Neural progenitor cell (in vitro differentiated cells): ENCODE measurements at regions not wholly inside any gene's neighbourhood (a gene's known extent, or its start where the extent isn't known, plus 50 kb on each side); places are given as distances from the start of the nearest gene placed in this dataset.

Experiments
- DNase-seq: peaks from one replicate; pipeline ENCODE4 v3.0.0-alpha.2; 2016; ENCODE audit warnings: low spot score
- H2AFZ ChIP-seq: fragments of 200-600 bp; sonication (generic); replicated peaks from 2 replicates; pipeline ENCODE4 v1.6.1; 2016; ENCODE audit warnings: antibody characterized with exemption
- H3F3A ChIP-seq: fragments of 200-600 bp; sonication (generic); 2 replicates; pipeline ENCODE4 v1.6.1; 2016; ENCODE audit warnings: antibody characterized with exemption, low read depth
- H3K27ac ChIP-seq: fragments of 200-600 bp; sonication (generic); 2 replicates; pipeline ENCODE4 v1.5.1; 2016; ENCODE audit warnings: mild to moderate bottlenecking
- H3K27me3 ChIP-seq: fragments of 200-600 bp; sonication (generic); 2 replicates; pipeline ENCODE4 v1.6.1; 2016; ENCODE audit warnings: mild to moderate bottlenecking, moderate library complexity
- H3K36me3 ChIP-seq: fragments of 200-600 bp; sonication (generic); 2 replicates; pipeline ENCODE4 v1.5.1; 2016
- H3K4me1 ChIP-seq: fragments of 200-600 bp; sonication (generic); 2 replicates; pipeline ENCODE4 v1.6.1; 2016; ENCODE audit warnings: mixed run types
- H3K4me2 ChIP-seq: fragments of 200-600 bp; sonication (generic); 2 replicates; pipeline ENCODE4 v1.6.1; 2016
- H3K4me3 ChIP-seq: fragments of 200-600 bp; sonication (generic); 2 replicates; pipeline ENCODE4 v1.5.1; 2016
- H3K79me2 ChIP-seq: fragments of 200-600 bp; sonication (generic); 2 replicates; pipeline ENCODE4 v1.6.1; 2016; ENCODE audit warnings: low read depth
- H3K9ac ChIP-seq: fragments of 200-600 bp; sonication (generic); 2 replicates; pipeline ENCODE4 v1.6.1; 2016
- H3K9me3 ChIP-seq: fragments of 200-600 bp; sonication (generic); 2 replicates; pipeline ENCODE4 v1.5.1; 2016; ENCODE audit warnings: low read depth
- H4K20me1 ChIP-seq: fragments of 200-600 bp; sonication (generic); 2 replicates; pipeline ENCODE4 v1.6.1; 2016; ENCODE audit warnings: low read depth
- H3K27ac Mint-ChIP-seq: 3 replicates; pipeline ENCODE4 v1.8.0; 2021; ENCODE audit warnings: mixed read lengths
- H3K27me3 Mint-ChIP-seq: 2 replicates; pipeline ENCODE4 v1.8.0; 2022; ENCODE audit warnings: low read depth, mild to moderate bottlenecking, inconsistent platforms, moderate library complexity, mixed read lengths; ENCODE audit not compliant: insufficient read depth
- H3K36me3 Mint-ChIP-seq: 3 replicates; pipeline ENCODE4 v1.8.0; 2021; ENCODE audit warnings: mixed read lengths
- H3K4me1 Mint-ChIP-seq: 3 replicates; pipeline ENCODE4 v1.8.0; 2021; ENCODE audit warnings: mixed read lengths
- H3K4me3 Mint-ChIP-seq: 3 replicates; pipeline ENCODE4 v1.8.0; 2021; ENCODE audit warnings: mild to moderate bottlenecking, moderate library complexity, mixed read lengths
- H3K9me3 Mint-ChIP-seq: 3 replicates; pipeline ENCODE4 v1.8.0; 2020; ENCODE audit warnings: mixed read lengths
- CTCF ChIP-seq: fragments of 200-600 bp; sonication (generic); IDR thresholded peaks from 2 replicates; pipeline ENCODE4 v1.5.1; 2017; ENCODE audit warnings: antibody characterized with exemption, mild to moderate bottlenecking
- EZH2 ChIP-seq: fragments of 200-600 bp; sonication (generic); IDR thresholded peaks from 2 replicates; pipeline ENCODE4 v1.6.1; 2017; ENCODE audit warnings: antibody characterized with exemption, mild to moderate bottlenecking, moderate library complexity
- EZH2phosphoT487 ChIP-seq: fragments of 200-600 bp; sonication (generic); IDR thresholded peaks from 2 replicates; pipeline ENCODE4 v1.6.1; 2017; ENCODE audit warnings: antibody characterized with exemption

GRCh38 chr14:22124073-22124613 lies 450.5 kb upstream of the OR4E1 start:
- no peaks in the 10 kb centered on the region for H3K79me2 ChIP-seq
- no peak overlapping the region for H3K4me2 ChIP-seq
- Mint-ChIP-seq H3K27me3 (no peaks in the 10 kb centered on the region), H3K4me1 (no peaks in the 10 kb centered on the region), H3K36me3 (no peaks in the 10 kb centered on the region), H3K27ac (no peak overlapping the region), H3K4me3 (no peak overlapping the region), H3K9me3 (peaks cover 2% of the 10 kb centered on the region)
- no peaks in the 10 kb centered on the region for H3K4me1 ChIP-seq
- no peaks in the 10 kb centered on the region for H3F3A ChIP-seq
- DNase-seq = no peak
- no peaks in the 10 kb centered on the region for H4K20me1 ChIP-seq
- H3K9ac ChIP-seq = no peak overlapping the region
- H3K36me3 ChIP-seq = no peaks in the 10 kb centered on the region
- H3K27me3 ChIP-seq = peaks cover 18% of the 10 kb centered on the region
- H3K4me3 ChIP-seq = no peak overlapping the region
- H3K9me3 ChIP-seq = no peaks in the 10 kb centered on the region
- no peak for TF ChIP-seq EZH2
- no peak for TF ChIP-seq CTCF
- TF ChIP-seq EZH2phosphoT487 = no peak
- H3K27ac ChIP-seq = no peak overlapping the region
- H2AFZ ChIP-seq = no peak overlapping the region

- TF ChIP-seq EZH2 (no peak), CTCF (no peak), EZH2phosphoT487 (no peak)
- no peaks in the 10 kb centered on the region for H3K27me3 Mint-ChIP-seq
- peak overlapping the region; percentile 47 for H2AFZ ChIP-seq
- no peaks in the 10 kb centered on the region for H3K36me3 Mint-ChIP-seq
- no peak overlapping the region for H3K27ac ChIP-seq
- H3K9ac ChIP-seq = no peak overlapping the region
- H3K4me3 ChIP-seq = no peak overlapping the region
- H3K79me2 ChIP-seq = no peaks in the 10 kb centered on the region
- H3K27ac Mint-ChIP-seq = no peak overlapping the region
- no peaks in the 10 kb centered on the region for H3K9me3 Mint-ChIP-seq
- H3F3A ChIP-seq = no peaks in the 10 kb centered on the region
- H3K27me3 ChIP-seq = peaks cover 29% of the 10 kb centered on the region
- H3K4me3 Mint-ChIP-seq = no peak overlapping the region
- H3K36me3 ChIP-seq = no peaks in the 10 kb centered on the region
- no peaks in the 10 kb centered on the region for H3K9me3 ChIP-seq
- no peaks in the 10 kb centered on the region for H3K4me1 Mint-ChIP-seq
- H4K20me1 ChIP-seq = no peaks in the 10 kb centered on the region
- H3K4me1 ChIP-seq = no peaks in the 10 kb centered on the region
- H3K4me2 ChIP-seq = no peak overlapping the region
- DNase-seq = no peak
Observed at GRCh38 chr14:22122829-22123560, 449.4 kb upstream of the OR4E1 start.

- Histone ChIP-seq H3K9me3 (no peaks in the 10 kb centered on the region), H3K4me2 (no peak overlapping the region), H3K4me3 (no peak overlapping the region), H3K4me1 (no peaks in the 10 kb centered on the region), H3K36me3 (no peaks in the 10 kb centered on the region), H2AFZ (peak overlapping the region; percentile 47), H4K20me1 (no peaks in the 10 kb centered on the region), H3K27ac (no peak overlapping the region), H3K79me2 (no peaks in the 10 kb centered on the region), H3K9ac (no peak overlapping the region), H3F3A (no peaks in the 10 kb centered on the region), H3K27me3 (peaks cover 36% of the 10 kb centered on the region)
- DNase-seq = peak; percentile 25
- Mint-ChIP-seq H3K27me3 (no peaks in the 10 kb centered on the region), H3K27ac (no peak overlapping the region), H3K4me3 (no peak overlapping the region), H3K9me3 (no peaks in the 10 kb centered on the region), H3K36me3 (no peaks in the 10 kb centered on the region), H3K4me1 (no peaks in the 10 kb centered on the region)
- TF ChIP-seq EZH2 (no peak), EZH2phosphoT487 (no peak), CTCF (peak; percentile 57)
Observed at GRCh38 chr14:22122227-22122818, 448.7 kb upstream of the OR4E1 start.
